Common myeloid progenitor, CD34-positive (primary cell): ENCODE measurements at regions not wholly inside any gene's neighbourhood (a gene's known extent, or its start where the extent isn't known, plus 50 kb on each side); places are given as distances from the start of the nearest gene placed in this dataset.
A peak's percentile ranks its signal among the peaks of the same experiment; 100 is the strongest.

Source experiments
- CTCF ChIA-PET: fragments of 350-600 bp; sonication (Branson Sonifier 250); formaldehyde crosslinking; loops from one replicate; lab custom pipeline; 2021; ENCODE audit warnings: antibody characterized with exemption; lab: Charles Lee
- POLR2A ChIA-PET: fragments of 350-600 bp; sonication (Branson Sonifier 250); formaldehyde crosslinking; loops from one replicate; lab custom pipeline; 2021; ENCODE audit warnings: antibody characterized with exemption; lab: Charles Lee
- DNase-seq, 3 donors: peaks; one replicate each; pipeline versions ENCODE4 v3.0.0 to v3.0.0-alpha.2; 2013
- H3K27ac ChIP-seq, 2 experiments: 1 replicate in 1 of 2; 2 replicates in 1 of 2; pipeline ENCODE4 v1.7.0; 2013; ENCODE audit warnings: inconsistent platforms in 2 of 2, low read length in 2 of 2, mild to moderate bottlenecking in 2 of 2, low read depth in 1 of 2, moderate library complexity in 1 of 2; ENCODE audit not compliant: severe bottlenecking in 2 of 2, insufficient read depth in 1 of 2, poor library complexity in 1 of 2
- H3K27me3 ChIP-seq, 5 experiments: replicated peaks in 2 of 5; 1 replicate in 3 of 5; 2 replicates in 2 of 5; pipeline versions ENCODE4 v1.6.1 to v1.7.0; 2013; ENCODE audit warnings: low read length in 4 of 5, mild to moderate bottlenecking in 2 of 5, moderate library complexity in 2 of 5, inconsistent platforms in 1 of 5; ENCODE audit not compliant: insufficient read depth in 5 of 5, control insufficient read depth in 4 of 5
- H3K36me3 ChIP-seq, 4 experiments: 1 replicate in 2 of 4; 2 replicates in 2 of 4; pipeline versions ENCODE4 v1.6.1 to v1.7.0; 2013; ENCODE audit warnings: low read length in 3 of 4, control low read depth in 1 of 4, mild to moderate bottlenecking in 1 of 4; ENCODE audit not compliant: control insufficient read depth in 4 of 4, insufficient read depth in 4 of 4
- H3K4me1 ChIP-seq, 4 experiments: 1 replicate in 3 of 4; 2 replicates in 1 of 4; pipeline versions ENCODE4 v1.6.1 to v1.7.1; 2013; ENCODE audit warnings: low read length in 3 of 4, mild to moderate bottlenecking in 3 of 4, control low read depth in 1 of 4, inconsistent platforms in 1 of 4, moderate library complexity in 1 of 4; ENCODE audit not compliant: control insufficient read depth in 4 of 4, insufficient read depth in 4 of 4; ENCODE audit errors: control extremely low read depth in 1 of 4
- H3K4me3 ChIP-seq, 7 experiments: 1 replicate in 4 of 7; 2 replicates in 3 of 7; pipeline versions ENCODE4 v1.5.1 to v1.7.0; 2013; ENCODE audit warnings: mild to moderate bottlenecking in 7 of 7, low read length in 6 of 7, moderate library complexity in 6 of 7, inconsistent platforms in 2 of 7, low read depth in 2 of 7, control low read depth in 1 of 7; ENCODE audit not compliant: insufficient read depth in 4 of 7, control insufficient read depth in 1 of 7; ENCODE audit errors: extremely low read depth in 1 of 7
- H3K9me3 ChIP-seq, 5 experiments: 1 replicate in 4 of 5; 2 replicates in 1 of 5; pipeline versions ENCODE4 v1.6.1 to v1.7.1; 2013; ENCODE audit warnings: low read length in 4 of 5, mild to moderate bottlenecking in 2 of 5, inconsistent platforms in 1 of 5, low read depth in 1 of 5, moderate library complexity in 1 of 5; ENCODE audit not compliant: control insufficient read depth in 4 of 5, insufficient read depth in 2 of 5; ENCODE audit errors: control extremely low read depth in 1 of 5
- WGBS: methylation state at CpG from one replicate; pipeline ENCODE4 v1.1.5; 2013; ENCODE audit not compliant: insufficient coverage; 5-methylcytosine and 5-hydroxymethylcytosine counted together

DNA sequence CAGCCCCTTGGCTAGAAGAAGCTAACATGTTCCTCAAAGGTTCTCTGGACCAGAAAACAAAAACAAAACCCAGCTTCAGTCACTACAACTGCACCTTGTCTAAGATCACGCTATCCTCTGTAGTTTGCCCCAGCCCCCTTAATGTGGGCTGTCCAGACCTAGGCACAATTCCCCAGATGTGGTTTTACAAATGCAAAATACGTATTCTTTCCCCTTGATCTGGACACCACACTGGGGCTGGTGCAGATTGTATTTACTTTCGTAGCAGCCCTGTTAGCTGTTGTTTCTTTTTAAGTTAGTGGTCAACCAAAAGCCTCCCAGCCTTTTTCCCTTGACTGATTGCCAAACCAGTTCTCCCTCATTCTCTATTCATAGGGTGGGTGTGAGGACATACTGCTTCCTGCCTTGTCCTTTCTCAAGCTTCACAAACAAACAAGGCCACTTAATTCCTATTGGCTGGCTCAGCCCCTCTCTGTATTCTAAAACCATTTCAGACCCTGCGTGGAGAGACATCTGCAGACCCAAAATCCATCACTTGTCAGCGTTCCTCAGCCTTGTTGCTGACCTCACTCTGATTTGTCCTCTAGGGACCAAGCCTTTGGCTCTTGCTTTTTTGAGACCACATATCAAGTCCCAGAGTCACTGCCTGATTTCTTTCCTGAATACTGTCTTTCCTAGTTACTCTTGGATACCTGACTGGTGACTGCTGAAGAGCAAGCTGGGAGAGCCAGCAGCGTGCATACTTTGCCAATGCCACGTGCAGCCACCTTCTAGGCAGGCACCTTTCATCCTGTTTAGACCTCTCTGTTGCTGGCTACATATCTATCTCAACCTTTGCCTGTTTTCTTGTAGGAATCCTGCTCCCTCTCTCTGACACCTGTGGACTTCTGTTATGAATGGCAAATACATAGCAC, 96.4 kb upstream of the RAB3GAP2 start:
- POLR2A ChIA-PET = no interaction called here
- CTCF ChIA-PET = no interaction called here
- H3K9me3 ChIP-seq = peaks cover 0 to 5% (median 0%) of the 10 kb centered on the region in 5 experiments
- H3K36me3 ChIP-seq = no peaks in the 10 kb centered on the region
- no peak for DNase-seq
- H3K27me3 ChIP-seq = peaks cover 0 to 4% (median 2%) of the 10 kb centered on the region in 5 experiments
- H3K27ac ChIP-seq = no peak overlapping the region
- H3K4me1 ChIP-seq = no peaks in the 10 kb centered on the region
- H3K4me3 ChIP-seq = no peak overlapping the region
- 93% methylated on average over 6 of the region's 7 CpGs for WGBS

DNA sequence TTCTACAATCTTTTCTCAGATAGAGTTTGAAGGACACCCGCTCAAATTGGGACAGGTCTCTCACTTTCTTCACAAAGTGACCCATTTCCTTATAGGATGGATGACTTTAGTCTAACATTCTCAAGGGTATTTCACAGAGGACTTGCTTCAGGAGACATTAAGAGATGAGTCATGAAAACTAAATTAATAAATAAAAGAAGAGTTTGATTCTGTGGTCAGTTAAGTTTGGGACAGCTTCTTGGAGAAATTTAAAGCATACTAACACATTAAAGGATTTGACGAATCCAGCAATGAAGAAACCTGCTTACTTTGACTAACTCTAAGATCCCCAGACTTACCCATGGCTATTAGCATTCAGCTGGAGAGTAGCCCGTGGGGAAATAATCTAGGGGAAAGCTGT, 95.6 kb upstream of the RAB3GAP2 start:
- CTCF ChIA-PET = no interaction called here
- peaks cover 0 to 5% (median 0%) of the 10 kb centered on the region in 5 experiments for H3K9me3 ChIP-seq
- no peak for DNase-seq
- no CpG with 5 or more reads among the region's 3 CpGs for WGBS
- no peak overlapping the region for H3K4me3 ChIP-seq
- no peaks in the 10 kb centered on the region for H3K4me1 ChIP-seq
- H3K27ac ChIP-seq = no peak overlapping the region
- POLR2A ChIA-PET = no interaction called here
- H3K36me3 ChIP-seq = no peaks in the 10 kb centered on the region
- peaks cover 0 to 4% (median 2%) of the 10 kb centered on the region in 5 experiments for H3K27me3 ChIP-seq

GRCh38 chr1:220366269-220366668, 94.0 kb upstream of the RAB3GAP2 start:
- ChIA-PET POLR2A (no interaction called here), CTCF (no interaction called here)
- Histone ChIP-seq H3K4me3 (no peak overlapping the region), H3K27ac (no peak overlapping the region), H3K27me3 (peaks cover 0 to 4% (median 2%) of the 10 kb centered on the region in 5 experiments), H3K4me1 (no peaks in the 10 kb centered on the region), H3K36me3 (no peaks in the 10 kb centered on the region), H3K9me3 (peaks cover 0 to 5% (median 0%) of the 10 kb centered on the region in 5 experiments)
- DNase-seq = no peak
- WGBS = no CpG with 5 or more reads among the region's 2 CpGs

- WGBS = 80% methylated on average over 4 of the region's 5 CpGs
- CTCF ChIA-PET = no interaction called here
- no peak overlapping the region for H3K27ac ChIP-seq
- peaks cover 0 to 5% (median 0%) of the 10 kb centered on the region in 5 experiments for H3K9me3 ChIP-seq
- POLR2A ChIA-PET = no interaction called here
- no peak overlapping the region for H3K4me3 ChIP-seq
- no peaks in the 10 kb centered on the region for H3K36me3 ChIP-seq
- H3K27me3 ChIP-seq = peaks cover 0 to 5% (median 0%) of the 10 kb centered on the region in 5 experiments
- no peak for DNase-seq
- H3K4me1 ChIP-seq = no peaks in the 10 kb centered on the region
Measured at GRCh38 chr1:220363196-220363837, 91.1 kb upstream of the RAB3GAP2 start.

DNA sequence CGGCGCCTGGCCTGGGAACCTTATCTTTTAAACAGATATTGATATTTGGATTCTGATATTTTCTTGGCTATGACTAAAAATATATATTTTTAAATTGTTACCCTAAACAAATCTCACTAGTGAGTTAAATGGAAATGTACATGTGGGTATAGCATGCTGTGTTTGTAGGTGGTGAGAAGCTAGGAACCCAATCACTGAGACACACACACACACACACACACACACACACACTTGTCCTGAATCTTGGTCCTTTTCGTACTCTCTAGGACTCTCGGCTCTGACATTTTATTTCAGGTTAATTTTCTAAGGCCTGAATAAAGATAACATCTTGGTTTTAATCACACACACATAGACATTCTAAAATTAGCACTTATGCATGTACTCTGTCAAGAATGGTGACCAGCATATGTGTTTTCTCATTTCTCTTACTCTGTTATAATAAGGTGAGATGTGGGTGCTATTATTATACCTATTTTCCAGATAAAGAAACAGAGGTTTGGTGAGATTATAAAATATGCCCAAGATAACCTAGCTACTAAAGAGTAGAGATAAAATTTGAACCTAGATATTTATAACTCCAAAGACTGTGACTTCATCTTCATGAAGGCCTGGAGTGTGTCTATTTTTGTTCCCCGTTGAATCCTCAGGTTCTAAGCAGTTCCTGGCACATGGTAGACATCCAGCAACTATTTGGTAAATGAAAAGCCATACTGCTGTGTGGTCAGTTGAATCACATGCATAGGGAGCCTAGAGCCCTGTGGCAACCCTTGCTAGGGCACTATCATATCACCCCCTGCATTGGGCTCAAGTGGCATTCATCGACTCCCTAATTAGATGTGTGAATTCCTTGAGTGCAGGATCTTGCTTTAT, 85.0 kb upstream of the RAB3GAP2 start:
- Histone ChIP-seq H3K4me1 (no peaks in the 10 kb centered on the region), H3K27ac (no peak overlapping the region), H3K27me3 (peaks cover 0 to 3% (median 1%) of the 10 kb centered on the region in 5 experiments), H3K36me3 (no peaks in the 10 kb centered on the region), H3K4me3 (no peak overlapping the region), H3K9me3 (no peaks in the 10 kb centered on the region)
- WGBS = 100% methylated on average over 1 of the region's 6 CpGs
- DNase-seq = no peak
- ChIA-PET POLR2A (no interaction called here), CTCF (no interaction called here)

DNA sequence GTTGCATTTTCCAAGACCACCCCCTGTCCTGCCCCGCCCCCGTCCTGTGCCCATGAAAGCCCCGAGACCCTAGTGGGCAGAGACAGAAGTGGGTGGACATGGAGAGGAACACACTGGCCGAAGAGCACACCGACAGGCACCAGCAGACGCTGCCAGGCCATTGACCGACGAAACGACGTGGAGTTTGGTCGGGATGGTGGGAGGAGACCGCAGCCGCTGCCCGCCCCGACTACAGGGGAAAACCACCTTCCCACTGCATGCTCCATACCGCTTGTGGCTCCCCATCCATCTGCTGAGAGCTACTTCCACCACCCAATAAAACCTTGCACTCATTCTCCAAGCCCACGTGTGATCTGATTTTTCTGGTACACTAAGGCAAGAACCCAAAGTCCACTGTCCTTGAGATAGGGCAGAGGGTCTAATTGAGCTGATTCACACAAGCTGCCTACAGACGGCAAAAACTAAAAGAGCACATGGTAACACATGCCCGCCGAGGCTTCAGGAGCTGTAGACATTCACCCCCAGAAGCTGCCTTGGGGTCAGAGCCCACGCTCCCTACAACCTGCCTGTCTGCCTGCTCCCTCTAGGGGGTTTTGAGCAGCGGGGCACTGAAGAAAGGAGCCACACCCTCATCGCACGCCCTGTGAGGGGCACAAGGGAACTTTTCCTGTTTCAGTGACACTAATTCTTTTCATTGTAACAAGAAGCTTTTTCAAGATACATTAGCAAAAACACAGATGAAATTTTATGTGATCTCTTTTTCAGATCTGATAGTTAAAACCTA, 81.2 kb upstream of the RAB3GAP2 start:
- no peak overlapping the region for H3K4me3 ChIP-seq
- 90% methylated on average over 12 of the region's 24 CpGs for WGBS
- no peaks in the 10 kb centered on the region for H3K4me1 ChIP-seq
- H3K36me3 ChIP-seq = no peaks in the 10 kb centered on the region
- no peak overlapping the region for H3K27ac ChIP-seq
- peak in 1 of 3 donors; percentile 0 for DNase-seq
- peaks cover 0 to 3% (median 1%) of the 10 kb centered on the region in 5 experiments for H3K27me3 ChIP-seq
- H3K9me3 ChIP-seq = no peaks in the 10 kb centered on the region
- POLR2A ChIA-PET = no interaction called here
- CTCF ChIA-PET = no interaction called here
